ENCODE measurements at regions not wholly inside any gene's neighbourhood (a gene's known extent, or its start where the extent isn't known, plus 50 kb on each side); places are given as distances from the start of the nearest gene placed in this dataset.
"Not testable (repeated sequence)": the region's sequence is repeated elsewhere in the genome, so short reads cannot be mapped to it uniquely, and the experiment has no call there.

GRCh38 chr4:30208731-30209435 is 511.3 kb upstream of the PCDH7 start:
- no peak for TF ChIP-seq CTCF (conservative IDR thresholded peaks at IDR 0.05; ENCODE audit: low read depth, low read length)
- Histone ChIP-seq H3K4me1 (ENCODE audit: low read depth, poor library complexity, severe bottlenecking) (no peaks in the 10 kb centered on the region), H3K36me3 (ENCODE audit: insufficient read depth) (no peaks in the 10 kb centered on the region), H3K27me3 (ENCODE audit: insufficient read depth, low read depth) (no peaks in the 10 kb centered on the region), H3K27ac (no peak overlapping the region), H3K79me2 (ENCODE audit: insufficient read depth, low read depth) (no peaks in the 10 kb centered on the region), H2AFZ (ENCODE audit: low read depth) (no peak overlapping the region), H4K20me1 (ENCODE audit: insufficient read depth) (no peaks in the 10 kb centered on the region), H3K4me2 (no peak overlapping the region), H3K4me3 (IDR thresholded peaks at IDR 0.05; ENCODE audit: insufficient read depth, low read depth, low read length) (no peak overlapping the region), H3K9ac (no peak overlapping the region)

GRCh38 chr4:30215973-30216372 is 504.2 kb upstream of the PCDH7 start:
- not testable (repeated sequence) for H4K20me1 ChIP-seq (ENCODE audit: insufficient read depth); H3K36me3 ChIP-seq (ENCODE audit: insufficient read depth); H3K4me1 ChIP-seq (ENCODE audit: low read depth, poor library complexity, severe bottlenecking); H3K4me3 ChIP-seq (IDR thresholded peaks at IDR 0.05; ENCODE audit: insufficient read depth, low read depth, low read length); H3K9ac ChIP-seq; H2AFZ ChIP-seq (ENCODE audit: low read depth); H3K27me3 ChIP-seq (ENCODE audit: insufficient read depth, low read depth); H3K79me2 ChIP-seq (ENCODE audit: insufficient read depth, low read depth); H3K4me2 ChIP-seq; H3K27ac ChIP-seq

GRCh38 chr4:30245140-30245539 is 475.0 kb upstream of the PCDH7 start:
- Histone ChIP-seq H3K9ac (no peak overlapping the region), H3K27me3 (ENCODE audit: insufficient read depth, low read depth) (no peaks in the 10 kb centered on the region), H3K4me1 (ENCODE audit: low read depth, poor library complexity, severe bottlenecking) (no peaks in the 10 kb centered on the region), H3K4me3 (IDR thresholded peaks at IDR 0.05; ENCODE audit: insufficient read depth, low read depth, low read length) (no peak overlapping the region), H3K4me2 (no peak overlapping the region), H2AFZ (ENCODE audit: low read depth) (no peak overlapping the region), H3K79me2 (ENCODE audit: insufficient read depth, low read depth) (no peaks in the 10 kb centered on the region), H3K36me3 (ENCODE audit: insufficient read depth) (no peaks in the 10 kb centered on the region), H4K20me1 (ENCODE audit: insufficient read depth) (no peaks in the 10 kb centered on the region), H3K27ac (no peak overlapping the region)
- TF ChIP-seq CTCF (conservative IDR thresholded peaks at IDR 0.05; ENCODE audit: low read depth, low read length) = no peak

- Histone ChIP-seq H3K36me3 (ENCODE audit: insufficient read depth) (no peaks in the 10 kb centered on the region), H3K4me1 (ENCODE audit: low read depth, poor library complexity, severe bottlenecking) (no peaks in the 10 kb centered on the region), H3K27me3 (ENCODE audit: insufficient read depth, low read depth) (no peaks in the 10 kb centered on the region), H3K4me2 (no peak overlapping the region), H3K79me2 (ENCODE audit: insufficient read depth, low read depth) (no peaks in the 10 kb centered on the region), H3K9ac (no peak overlapping the region), H2AFZ (ENCODE audit: low read depth) (no peak overlapping the region), H3K27ac (no peak overlapping the region), H4K20me1 (ENCODE audit: insufficient read depth) (no peaks in the 10 kb centered on the region), H3K4me3 (IDR thresholded peaks at IDR 0.05; ENCODE audit: insufficient read depth, low read depth, low read length) (no peak overlapping the region)
- TF ChIP-seq CTCF (conservative IDR thresholded peaks at IDR 0.05; ENCODE audit: low read depth, low read length) = no peak
Measured at GRCh38 chr4:30256116-30256832, 463.9 kb upstream of the PCDH7 start.

GRCh38 chr4:30258949-30259348 is 461.2 kb upstream of the PCDH7 start:
- H3K36me3 ChIP-seq (ENCODE audit: insufficient read depth) = no peaks in the 10 kb centered on the region
- H3K4me1 ChIP-seq (ENCODE audit: low read depth, poor library complexity, severe bottlenecking) = no peaks in the 10 kb centered on the region
- no peak overlapping the region for H3K4me3 ChIP-seq (IDR thresholded peaks at IDR 0.05; ENCODE audit: insufficient read depth, low read depth, low read length)
- no peaks in the 10 kb centered on the region for H3K27me3 ChIP-seq (ENCODE audit: insufficient read depth, low read depth)
- no peak overlapping the region for H2AFZ ChIP-seq (ENCODE audit: low read depth)
- no peak overlapping the region for H3K27ac ChIP-seq
- H3K9ac ChIP-seq = no peak overlapping the region
- H3K79me2 ChIP-seq (ENCODE audit: insufficient read depth, low read depth) = no peaks in the 10 kb centered on the region
- no peak overlapping the region for H3K4me2 ChIP-seq
- no peaks in the 10 kb centered on the region for H4K20me1 ChIP-seq (ENCODE audit: insufficient read depth)
- TF ChIP-seq CTCF (conservative IDR thresholded peaks at IDR 0.05; ENCODE audit: low read depth, low read length) = no peak

Data from KMS-11 (cell line).